Rectal smooth muscle tissue (tissue), 1 donor: ENCODE measurements at regions not wholly inside any gene's neighbourhood (a gene's known extent, or its start where the extent isn't known, plus 50 kb on each side); places are given as distances from the start of the nearest gene placed in this dataset.

ENCODE experiments used
- H3K27ac ChIP-seq: one replicate; pipeline ENCODE4 v1.7.0; 2013; ENCODE audit warnings: low read depth, low read length, inconsistent platforms
- H3K27me3 ChIP-seq: one replicate; pipeline ENCODE4 v1.7.0; 2013; ENCODE audit warnings: low read length; ENCODE audit not compliant: control insufficient read depth, insufficient read depth
- H3K36me3 ChIP-seq: one replicate; pipeline ENCODE4 v1.7.0; 2013; ENCODE audit warnings: low read length; ENCODE audit not compliant: control insufficient read depth, insufficient read depth
- H3K4me1 ChIP-seq: one replicate; pipeline ENCODE4 v1.7.0; 2013; ENCODE audit warnings: low read length; ENCODE audit not compliant: control insufficient read depth, insufficient read depth
- H3K4me3 ChIP-seq: one replicate; pipeline ENCODE4 v1.7.0; 2013; ENCODE audit warnings: low read length
- H3K9ac ChIP-seq: one replicate; pipeline ENCODE4 v1.7.0; 2013; ENCODE audit warnings: low read length

DNA sequence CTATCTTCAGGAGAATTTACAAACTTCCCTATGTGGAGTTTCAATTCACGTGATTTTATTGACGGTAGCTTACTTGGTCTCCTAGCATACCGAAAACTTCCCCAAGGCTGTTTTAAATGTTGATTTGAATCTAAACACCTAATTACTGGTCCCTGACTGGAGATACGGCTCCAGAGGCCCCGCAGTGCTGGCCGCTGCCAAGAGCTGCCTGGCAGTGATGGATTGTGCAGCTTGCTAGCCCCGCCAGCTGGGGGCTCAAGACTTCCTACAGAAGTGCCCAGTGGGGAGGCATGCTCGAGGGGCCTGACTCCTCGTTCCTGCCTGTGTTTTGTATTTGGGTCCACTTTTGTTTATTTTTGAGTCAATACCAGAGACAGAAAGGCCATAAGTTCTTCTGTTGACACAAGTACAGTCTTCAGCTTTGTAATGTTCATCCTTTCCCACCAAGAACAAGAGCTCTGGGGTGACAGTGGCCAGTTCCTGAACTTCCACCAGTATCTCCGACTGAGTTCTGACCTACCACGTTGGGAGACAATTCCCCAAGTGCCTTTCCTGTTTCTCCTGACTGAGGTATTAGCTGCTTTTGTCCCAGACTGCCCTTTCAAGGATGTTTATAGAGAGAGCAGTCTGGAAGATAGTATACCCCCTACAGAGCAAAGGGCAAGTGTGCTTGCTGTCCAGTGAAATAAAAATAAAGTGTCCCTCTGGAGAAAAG, 80.7 kb upstream of the CXCL12 start:
- H3K4me3 ChIP-seq: no peak overlapping the region
- peaks cover 2% of the 10 kb centered on the region for H3K4me1 ChIP-seq
- H3K36me3 ChIP-seq: no peaks in the 10 kb centered on the region
- no peaks in the 10 kb centered on the region for H3K27me3 ChIP-seq
- H3K27ac ChIP-seq: no peak overlapping the region
- no peak overlapping the region for H3K9ac ChIP-seq

DNA sequence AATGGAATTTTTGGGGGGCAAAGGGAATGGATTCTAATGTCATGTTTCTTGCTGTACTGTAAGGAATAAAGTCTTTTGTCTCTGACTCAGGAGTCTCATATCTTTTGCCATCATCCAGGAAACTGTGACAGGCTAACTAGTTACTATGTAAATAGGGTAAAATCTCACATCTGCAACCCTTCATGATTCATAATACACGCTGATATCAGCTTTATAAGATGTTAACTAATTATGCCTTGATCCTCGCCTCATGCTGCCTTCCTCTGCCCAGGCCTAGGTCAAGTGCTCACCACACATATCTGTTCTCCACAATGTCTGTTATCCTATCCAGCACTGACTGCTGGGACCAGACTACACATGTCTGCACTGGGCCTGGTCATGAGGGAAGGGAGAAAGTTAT, 81.3 kb upstream of the CXCL12 start:
- Histone ChIP-seq H3K4me3 (no peak overlapping the region), H3K36me3 (no peaks in the 10 kb centered on the region), H3K9ac (no peak overlapping the region), H3K27me3 (no peaks in the 10 kb centered on the region), H3K27ac (no peak overlapping the region), H3K4me1 (peaks cover 2% of the 10 kb centered on the region)

DNA sequence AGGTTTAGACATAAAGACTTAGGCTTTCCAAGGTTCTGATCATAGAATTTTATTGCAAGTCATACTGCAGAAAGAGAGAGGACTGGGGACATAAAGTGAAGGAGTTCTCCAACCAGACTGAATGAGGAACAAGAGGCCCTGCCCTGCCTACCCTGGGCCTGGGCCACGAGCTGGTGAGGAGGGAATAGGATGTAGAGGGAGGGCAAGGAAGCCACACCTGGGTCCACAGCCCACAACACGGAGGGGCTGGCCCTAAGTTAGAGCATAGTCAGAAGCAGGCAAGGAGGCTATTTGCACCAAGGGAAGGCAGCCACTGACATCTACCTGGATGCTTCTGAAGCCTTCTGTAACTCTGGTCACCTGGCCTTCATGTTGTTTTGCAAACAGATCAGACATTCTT, 82.2 kb upstream of the CXCL12 start:
- Histone ChIP-seq H3K36me3 (no peaks in the 10 kb centered on the region), H3K27ac (no peak overlapping the region), H3K4me3 (no peak overlapping the region), H3K4me1 (peaks cover 2% of the 10 kb centered on the region), H3K27me3 (no peaks in the 10 kb centered on the region), H3K9ac (no peak overlapping the region)

DNA sequence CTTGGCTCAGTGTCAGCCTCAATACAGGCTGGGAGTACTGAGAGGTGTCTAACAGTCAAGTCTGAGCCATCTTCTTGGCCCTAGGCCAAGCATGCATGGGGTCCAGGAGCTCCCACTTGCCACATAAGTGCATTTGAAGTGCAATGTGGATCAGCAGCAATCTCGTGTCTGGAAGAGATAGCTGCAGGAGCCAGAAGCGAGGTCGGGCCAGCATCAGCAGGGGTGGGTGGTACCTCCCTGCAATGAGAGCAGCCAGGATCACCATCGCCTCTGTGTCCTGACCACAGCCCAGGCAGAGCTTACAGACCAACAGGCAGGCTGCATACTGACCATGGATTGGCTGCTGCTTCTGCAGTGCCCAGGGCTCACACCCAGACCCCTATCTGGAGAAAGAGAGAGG, 83.0 kb upstream of the CXCL12 start:
- no peak overlapping the region for H3K9ac ChIP-seq
- no peaks in the 10 kb centered on the region for H3K27me3 ChIP-seq
- H3K4me1 ChIP-seq: peaks cover 2% of the 10 kb centered on the region
- no peak overlapping the region for H3K4me3 ChIP-seq
- H3K27ac ChIP-seq: no peak overlapping the region
- no peaks in the 10 kb centered on the region for H3K36me3 ChIP-seq

DNA sequence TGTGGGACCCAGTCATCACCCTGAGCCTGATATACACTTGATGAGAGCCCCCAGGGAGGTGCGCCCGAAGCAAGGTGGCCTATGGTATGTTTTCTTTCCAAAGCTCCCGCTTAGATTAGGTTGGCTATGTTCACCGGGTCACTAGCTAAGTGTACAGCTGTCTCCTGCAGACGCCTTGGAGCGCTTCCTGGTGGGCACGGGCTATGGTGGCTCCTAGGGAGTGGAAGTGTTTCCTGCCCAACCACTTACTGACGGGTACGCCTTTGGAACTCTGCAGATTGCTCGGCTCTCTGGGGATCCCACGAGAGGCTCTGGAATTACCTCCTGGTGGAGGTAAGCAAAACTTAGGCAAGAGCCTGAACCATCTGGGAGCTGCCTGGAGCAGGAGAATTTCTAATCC, 83.6 kb upstream of the CXCL12 start:
- H3K27ac ChIP-seq: no peak overlapping the region
- no peaks in the 10 kb centered on the region for H3K27me3 ChIP-seq
- no peak overlapping the region for H3K4me3 ChIP-seq
- H3K36me3 ChIP-seq: no peaks in the 10 kb centered on the region
- H3K4me1 ChIP-seq: peaks cover under 1% of the 10 kb centered on the region
- no peak overlapping the region for H3K9ac ChIP-seq

DNA sequence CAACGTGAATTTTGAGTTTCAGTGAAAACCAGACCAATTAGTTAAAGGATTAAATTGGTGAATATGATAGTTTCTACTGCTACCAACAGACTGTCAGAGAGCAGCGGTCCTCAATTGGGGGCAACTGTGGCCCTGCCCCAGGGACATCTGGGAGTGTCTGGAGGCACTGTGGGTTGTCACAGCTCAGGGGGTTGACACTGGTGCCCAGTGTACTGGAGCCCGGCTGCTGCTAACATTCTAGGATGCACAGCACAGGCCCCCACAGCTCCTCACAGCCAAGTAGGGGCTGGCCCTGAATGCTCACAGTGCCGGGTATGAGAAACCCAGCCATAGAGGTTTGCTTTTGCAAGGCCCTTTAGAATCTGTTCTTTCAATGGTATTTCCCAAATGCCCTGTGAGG, 84.1 kb upstream of the CXCL12 start:
- Histone ChIP-seq H3K27ac (no peak overlapping the region), H3K9ac (no peak overlapping the region), H3K4me3 (no peak overlapping the region), H3K36me3 (no peaks in the 10 kb centered on the region), H3K4me1 (no peaks in the 10 kb centered on the region), H3K27me3 (no peaks in the 10 kb centered on the region)

DNA sequence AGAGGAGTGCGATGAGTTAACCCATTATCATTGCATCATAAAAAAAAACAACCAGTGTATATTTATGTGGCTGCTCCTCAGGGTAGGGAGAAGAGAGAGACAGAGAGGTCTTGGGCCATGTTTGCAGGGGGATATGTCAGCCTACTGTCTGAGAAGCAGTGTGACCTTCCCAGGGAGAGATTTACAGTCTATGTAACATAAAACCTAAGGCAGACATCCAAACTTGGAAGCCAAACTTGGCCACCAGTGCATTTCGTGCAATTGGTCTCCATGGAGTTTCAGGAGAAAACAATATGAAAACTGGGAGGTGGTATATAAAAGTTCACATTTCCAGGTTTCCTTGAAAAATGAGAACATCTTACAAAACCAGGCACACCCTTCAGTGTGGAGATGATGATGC, 85.9 kb upstream of the CXCL12 start:
- Histone ChIP-seq H3K27me3 (no peaks in the 10 kb centered on the region), H3K4me3 (no peak overlapping the region), H3K36me3 (no peaks in the 10 kb centered on the region), H3K9ac (no peak overlapping the region), H3K4me1 (no peaks in the 10 kb centered on the region), H3K27ac (no peak overlapping the region)

DNA sequence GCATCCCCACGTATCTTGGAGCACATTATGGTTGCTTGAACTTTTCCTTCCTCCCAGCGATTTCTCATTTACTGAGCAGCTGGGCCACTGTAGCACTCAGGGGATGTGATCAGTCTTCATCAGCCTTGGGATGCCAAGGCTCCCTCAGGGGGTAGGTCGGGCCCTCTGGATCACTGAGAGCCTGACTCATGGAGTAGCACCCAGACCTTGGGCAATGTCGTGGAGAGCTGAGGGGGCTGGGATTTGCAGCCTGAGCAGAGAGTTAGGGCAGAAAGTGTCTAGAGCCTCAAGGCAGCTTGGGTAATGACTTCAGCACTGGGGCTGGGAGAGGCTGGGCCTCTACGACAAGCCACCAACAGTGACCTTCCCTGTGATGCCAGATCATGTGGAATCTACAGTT, 86.5 kb upstream of the CXCL12 start:
- no peak overlapping the region for H3K4me3 ChIP-seq
- no peaks in the 10 kb centered on the region for H3K27me3 ChIP-seq
- no peaks in the 10 kb centered on the region for H3K4me1 ChIP-seq
- H3K27ac ChIP-seq: no peak overlapping the region
- H3K36me3 ChIP-seq: no peaks in the 10 kb centered on the region
- H3K9ac ChIP-seq: no peak overlapping the region

DNA sequence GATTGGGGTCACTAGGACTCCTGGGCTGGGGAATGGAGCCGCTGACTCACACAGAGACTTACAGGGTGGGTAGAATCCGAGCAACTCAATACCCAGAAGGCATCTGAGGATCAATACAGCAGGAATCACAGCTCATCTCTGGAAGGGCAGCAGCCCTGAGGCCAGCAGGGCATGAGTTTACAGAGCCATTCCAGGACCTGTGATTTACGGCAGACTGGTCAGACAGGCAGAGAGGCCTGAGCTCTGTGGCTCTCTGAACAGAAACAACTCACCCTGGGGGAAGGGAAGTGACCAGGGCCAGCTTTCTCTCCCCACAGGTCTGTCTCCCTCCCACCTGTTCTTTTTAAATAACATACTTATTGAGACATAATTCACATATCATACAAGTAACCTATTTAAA, 88.2 kb upstream of the CXCL12 start:
- H3K36me3 ChIP-seq: no peaks in the 10 kb centered on the region
- H3K4me1 ChIP-seq: no peaks in the 10 kb centered on the region
- no peak overlapping the region for H3K27ac ChIP-seq
- no peak overlapping the region for H3K9ac ChIP-seq
- no peaks in the 10 kb centered on the region for H3K27me3 ChIP-seq
- no peak overlapping the region for H3K4me3 ChIP-seq

DNA sequence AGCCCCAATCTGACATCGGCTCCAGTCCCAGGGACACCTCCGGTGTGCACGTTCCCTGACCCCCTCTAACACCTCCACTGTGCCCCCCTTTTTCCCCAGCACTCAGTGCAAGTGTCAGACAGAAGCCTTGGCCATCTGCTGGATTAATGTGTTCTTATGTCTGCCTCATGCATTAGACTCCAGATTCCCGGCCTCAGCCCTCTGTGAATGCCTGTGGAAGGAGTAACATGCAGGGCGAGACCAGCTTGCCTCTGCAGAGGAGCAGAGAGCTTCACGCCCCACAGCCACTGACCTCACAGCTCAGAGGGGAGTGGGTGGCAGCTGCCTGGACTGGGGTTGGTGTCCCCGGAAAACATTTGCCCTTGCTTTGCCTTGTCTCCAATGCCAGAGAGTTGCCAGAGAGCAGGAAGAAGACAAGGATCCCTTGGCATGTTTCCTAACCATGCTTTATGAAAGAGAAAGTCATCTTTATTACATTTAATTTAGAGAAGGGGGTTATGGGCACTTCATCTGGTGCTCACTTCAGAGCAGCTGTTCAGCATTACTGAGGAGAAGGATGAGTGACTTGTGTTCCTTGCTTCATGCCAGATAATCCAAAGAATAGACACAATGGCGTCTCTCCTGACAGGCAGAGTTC, 91.6 kb upstream of the CXCL12 start:
- Histone ChIP-seq H3K4me1 (no peaks in the 10 kb centered on the region), H3K27me3 (no peaks in the 10 kb centered on the region), H3K9ac (no peak overlapping the region), H3K36me3 (no peaks in the 10 kb centered on the region), H3K27ac (no peak overlapping the region), H3K4me3 (no peak overlapping the region)

DNA sequence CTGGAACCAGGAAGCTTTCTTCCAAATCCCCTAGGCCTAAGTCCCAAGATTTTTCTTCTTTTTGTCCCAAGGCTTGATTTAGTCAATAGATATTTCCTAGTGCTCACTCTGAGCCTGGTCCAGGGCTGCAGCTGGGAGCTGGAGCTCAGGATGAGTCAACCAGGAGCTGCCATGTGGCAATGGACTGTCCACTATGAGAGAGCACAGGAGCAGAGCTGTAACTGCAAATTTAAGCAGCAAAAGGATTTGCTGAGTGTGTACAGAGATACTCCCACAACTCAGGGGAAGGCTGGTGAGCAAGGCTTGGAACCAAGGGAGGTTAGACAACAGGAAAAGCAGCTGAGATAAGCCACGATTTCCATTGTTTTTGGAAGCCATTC, 92.1 kb upstream of the CXCL12 start:
- no peaks in the 10 kb centered on the region for H3K36me3 ChIP-seq
- no peaks in the 10 kb centered on the region for H3K4me1 ChIP-seq
- no peak overlapping the region for H3K27ac ChIP-seq
- H3K27me3 ChIP-seq: no peaks in the 10 kb centered on the region
- no peak overlapping the region for H3K4me3 ChIP-seq
- no peak overlapping the region for H3K9ac ChIP-seq

DNA sequence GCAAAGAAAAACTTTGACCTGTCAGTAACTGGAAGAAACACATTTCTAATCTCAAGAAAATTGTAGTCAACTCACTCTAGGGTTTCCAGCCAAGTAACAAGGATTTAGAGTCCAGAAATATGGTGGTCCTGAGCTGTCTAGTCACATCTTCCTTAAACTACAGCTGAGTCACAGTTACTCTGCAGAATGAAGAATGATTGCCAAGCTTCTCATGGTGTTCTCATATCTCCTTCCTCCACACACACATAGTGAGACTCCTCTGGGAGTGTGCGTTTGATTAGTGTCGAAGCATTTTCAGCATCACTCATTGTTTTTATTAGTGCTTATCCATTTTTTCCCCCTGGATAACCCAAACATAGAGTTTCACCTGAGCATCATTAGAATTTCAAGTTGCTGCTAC, 93.1 kb upstream of the CXCL12 start:
- Histone ChIP-seq H3K4me1 (no peaks in the 10 kb centered on the region), H3K4me3 (no peak overlapping the region), H3K27me3 (no peaks in the 10 kb centered on the region), H3K36me3 (no peaks in the 10 kb centered on the region), H3K27ac (no peak overlapping the region), H3K9ac (no peak overlapping the region)
